ENCODE measurements at regions not wholly inside any gene's neighbourhood (a gene's known extent, or its start where the extent isn't known, plus 50 kb on each side); places are given as distances from the start of the nearest gene placed in this dataset.

DNA sequence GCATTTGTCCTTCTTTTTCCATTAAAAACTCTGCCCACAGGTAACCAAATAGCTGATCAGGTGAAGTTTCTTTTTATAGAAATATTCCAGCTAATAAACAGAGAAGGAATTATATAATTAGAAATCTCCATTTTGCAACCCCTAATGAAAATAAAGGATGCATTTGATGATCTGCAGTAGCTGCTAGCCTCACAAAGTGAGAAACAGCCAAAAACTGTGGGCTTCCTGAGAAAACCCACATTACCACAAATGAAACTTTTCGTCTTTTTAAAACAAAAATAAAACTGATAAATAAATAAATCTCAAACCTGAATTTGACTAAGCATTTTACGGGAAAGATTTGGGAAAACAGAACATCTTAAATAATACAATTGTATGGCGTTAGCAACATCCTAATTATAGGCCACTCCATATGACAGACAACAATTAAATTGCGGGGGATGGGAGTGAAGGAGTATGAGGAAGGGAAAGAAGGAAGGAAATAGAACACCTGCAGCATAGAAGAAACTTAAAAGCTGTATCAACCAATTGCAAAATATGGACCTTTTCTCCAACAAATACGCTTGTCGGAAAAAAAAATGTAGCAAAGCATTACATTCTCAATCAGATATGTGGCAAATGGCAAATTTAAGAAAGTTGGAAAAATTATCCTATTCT lies 283.0 kb upstream of the ITGA1 start:
- peaks cover 2% of the 10 kb centered on the region for H3K4me1 Mint-ChIP-seq
- no peak overlapping the region for H3K27ac Mint-ChIP-seq
- ATAC-seq (no peak), DNase-seq (no peak)
- intact Hi-C loops (cut with DNase I, micrococcal nuclease) = no loop called here
- ChIA-PET POLR2A (no interaction called here), CTCF (no interaction called here)
- H3K9me3 Mint-ChIP-seq (ENCODE audit: low read depth) = no peaks in the 10 kb centered on the region
- H3K27me3 Mint-ChIP-seq = peaks cover 3% of the 10 kb centered on the region
- H3K4me3 Mint-ChIP-seq = no peak overlapping the region
- no peaks in the 10 kb centered on the region for H3K36me3 Mint-ChIP-seq (ENCODE audit: low read depth)

DNA sequence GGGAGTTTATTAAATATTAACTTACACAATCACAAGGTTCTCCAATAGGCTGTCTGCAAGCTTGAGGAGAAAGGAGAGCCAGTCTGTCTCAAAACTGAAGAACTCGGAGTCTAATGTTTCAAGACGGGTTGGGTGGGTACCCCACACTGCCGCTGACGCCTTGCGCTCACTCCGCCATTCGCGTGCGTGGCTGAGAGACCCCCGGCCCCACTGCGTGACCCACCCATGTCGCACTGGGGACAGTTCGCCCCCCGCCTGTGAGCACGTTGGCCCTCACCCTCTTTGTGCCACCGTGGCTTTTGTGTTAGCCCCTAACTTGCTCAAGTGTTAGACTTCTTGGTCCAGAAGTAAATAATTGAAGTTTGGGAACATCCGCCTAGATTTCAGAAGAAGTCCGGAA lies 270.0 kb upstream of the ITGA1 start:
- Mint-ChIP-seq H3K27ac (no peak overlapping the region), H3K4me1 (no peaks in the 10 kb centered on the region), H3K36me3 (ENCODE audit: low read depth) (no peaks in the 10 kb centered on the region), H3K4me3 (no peak overlapping the region), H3K27me3 (no peaks in the 10 kb centered on the region), H3K9me3 (ENCODE audit: low read depth) (peaks cover 4% of the 10 kb centered on the region)
- POLR2A ChIA-PET = no interaction called here
- intact Hi-C loops (cut with DNase I, micrococcal nuclease) = no loop called here
- no peak for DNase-seq
- CTCF ChIA-PET = no interaction called here
- no peak for ATAC-seq

DNA sequence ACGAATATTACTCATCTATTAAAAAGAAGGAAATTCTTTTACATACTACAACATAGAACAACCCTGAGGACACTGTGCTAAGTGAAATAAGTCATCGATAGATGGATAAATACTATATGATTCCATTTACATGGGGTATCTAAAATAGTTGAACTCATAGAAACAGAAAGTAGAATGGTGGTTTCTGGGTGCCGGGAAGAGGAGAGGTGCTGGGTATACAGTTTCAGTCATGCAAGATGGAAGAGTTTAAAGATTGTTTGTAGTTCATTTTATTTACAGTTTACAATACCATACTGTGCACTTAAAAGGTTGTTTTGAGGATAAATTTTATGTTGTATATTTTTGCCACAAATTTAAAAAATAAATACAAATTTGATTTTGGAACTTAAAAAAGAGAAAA lies 267.5 kb upstream of the ITGA1 start:
- no peak for ATAC-seq
- DNase-seq = no peak
- no peaks in the 10 kb centered on the region for H3K36me3 Mint-ChIP-seq (ENCODE audit: low read depth)
- no peak overlapping the region for H3K27ac Mint-ChIP-seq
- POLR2A ChIA-PET = no interaction called here
- intact Hi-C loops (cut with DNase I, micrococcal nuclease) = no loop called here
- H3K27me3 Mint-ChIP-seq = no peaks in the 10 kb centered on the region
- no peaks in the 10 kb centered on the region for H3K4me1 Mint-ChIP-seq
- H3K4me3 Mint-ChIP-seq = no peak overlapping the region
- CTCF ChIA-PET = no interaction called here
- peaks cover 4% of the 10 kb centered on the region for H3K9me3 Mint-ChIP-seq (ENCODE audit: low read depth)

DNA sequence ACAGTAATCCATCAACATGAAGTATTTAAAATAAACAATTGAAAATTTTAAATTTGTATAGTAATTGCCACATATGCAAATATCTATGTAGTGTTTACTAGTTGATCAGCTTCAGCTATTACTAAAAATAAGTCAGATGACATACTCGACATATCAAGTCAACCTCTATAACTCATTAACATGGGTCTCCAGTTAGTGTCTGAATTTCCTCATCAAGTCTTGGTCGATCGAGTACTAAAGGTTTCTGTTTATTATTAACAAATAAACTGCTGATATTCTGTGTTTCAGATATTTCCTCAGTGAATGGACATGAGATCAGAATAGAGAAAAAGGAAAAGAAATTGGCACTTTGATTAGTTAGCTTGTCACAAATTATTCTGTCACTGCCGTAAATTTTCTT lies 266.5 kb upstream of the ITGA1 start:
- H3K4me3 Mint-ChIP-seq = no peak overlapping the region
- peaks cover 1% of the 10 kb centered on the region for H3K9me3 Mint-ChIP-seq (ENCODE audit: low read depth)
- no peaks in the 10 kb centered on the region for H3K36me3 Mint-ChIP-seq (ENCODE audit: low read depth)
- CTCF ChIA-PET = no interaction called here
- POLR2A ChIA-PET = no interaction called here
- H3K4me1 Mint-ChIP-seq = no peaks in the 10 kb centered on the region
- no peaks in the 10 kb centered on the region for H3K27me3 Mint-ChIP-seq
- DNase-seq (no peak), ATAC-seq (no peak)
- no peak overlapping the region for H3K27ac Mint-ChIP-seq
- intact Hi-C loops (cut with DNase I, micrococcal nuclease) = no loop called here

DNA sequence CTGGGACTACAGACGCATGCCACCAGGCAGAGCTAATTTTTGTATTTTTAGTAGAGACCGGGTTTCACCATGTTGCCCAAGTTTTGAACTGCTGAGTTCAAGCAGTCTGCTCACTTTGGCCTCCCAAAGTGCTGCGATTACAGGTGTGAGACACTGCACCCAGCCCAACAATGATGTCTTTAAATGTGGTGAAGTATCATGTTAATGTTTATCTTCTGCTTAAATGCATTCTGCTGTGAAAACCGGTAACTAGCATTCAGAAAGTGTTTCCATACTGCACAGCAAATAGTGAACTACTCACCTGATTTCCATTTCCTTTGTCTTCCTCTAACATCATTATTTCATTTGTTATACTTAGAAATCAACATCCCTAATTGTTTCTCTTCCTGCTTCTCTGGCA lies 264.0 kb upstream of the ITGA1 start:
- POLR2A ChIA-PET = no interaction called here
- Mint-ChIP-seq H3K36me3 (ENCODE audit: low read depth) (no peaks in the 10 kb centered on the region), H3K27me3 (no peaks in the 10 kb centered on the region)

DNA sequence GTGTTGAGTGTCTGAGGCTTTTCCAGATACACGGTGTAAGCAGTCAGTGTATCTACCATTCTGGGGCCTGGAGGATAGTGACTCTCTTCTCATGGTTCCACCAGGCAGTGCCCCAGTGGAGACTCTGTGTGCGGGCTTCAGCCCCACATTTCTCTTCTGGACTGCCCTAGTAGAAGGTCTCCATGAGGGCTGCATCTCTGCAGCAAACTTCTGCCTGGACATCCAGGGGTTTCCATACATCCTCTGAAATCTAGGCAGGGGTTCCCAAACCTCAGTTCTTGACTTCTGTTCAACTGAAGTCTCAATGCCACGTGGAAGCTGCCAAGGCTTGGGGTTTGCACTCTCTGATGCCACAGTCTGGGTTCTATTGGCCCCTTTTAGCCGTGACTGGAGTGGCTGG lies 256.6 kb upstream of the ITGA1 start:
- ChIA-PET POLR2A (no interaction called here), CTCF (no interaction called here)
- Mint-ChIP-seq H3K4me1 (no peaks in the 10 kb centered on the region), H3K27ac (no peak overlapping the region), H3K9me3 (ENCODE audit: low read depth) (peaks cover 10% of the 10 kb centered on the region), H3K4me3 (no peak overlapping the region), H3K36me3 (ENCODE audit: low read depth) (no peaks in the 10 kb centered on the region), H3K27me3 (no peaks in the 10 kb centered on the region)
- ATAC-seq = no peak
- intact Hi-C loops (cut with DNase I, micrococcal nuclease) = no loop called here
- no peak for DNase-seq

More for the DNA sequence above, 264.0 kb upstream of the ITGA1 start:
- Mint-ChIP-seq H3K9me3 (ENCODE audit: low read depth) (peaks cover 1% of the 10 kb centered on the region), H3K4me1 (no peaks in the 10 kb centered on the region), H3K4me3 (no peak overlapping the region), H3K27ac (no peak overlapping the region)
- DNase-seq = no peak
- ATAC-seq = no peak
- CTCF ChIA-PET = interaction anchor here (0.7 kb wide), 1 partner anchor 24 kb away, joined by 3 read pairs; no protein-coding TSS in a partner anchor
- intact Hi-C loops (cut with DNase I, micrococcal nuclease) = no loop called here

DNA sequence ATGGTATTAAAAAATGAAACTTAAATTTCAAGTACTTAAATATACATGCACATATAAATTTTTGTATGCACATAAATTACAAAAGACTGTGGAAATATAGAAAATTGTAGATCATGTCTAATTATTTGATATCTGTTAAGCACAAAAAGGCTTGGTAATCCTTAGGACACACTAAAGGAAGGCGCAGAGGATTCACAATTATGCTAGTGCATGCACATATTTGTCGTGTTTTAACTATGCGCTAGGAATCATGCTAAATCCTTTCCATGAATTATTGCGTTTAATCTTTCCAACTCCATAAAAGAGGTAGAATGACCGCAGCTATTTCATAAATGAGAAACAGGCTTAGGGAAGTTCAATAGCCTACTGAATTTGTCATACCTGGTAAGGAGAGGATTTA lies 244.1 kb upstream of the ITGA1 start:
- no peaks in the 10 kb centered on the region for H3K36me3 Mint-ChIP-seq (ENCODE audit: low read depth)
- ATAC-seq = no peak

DNA sequence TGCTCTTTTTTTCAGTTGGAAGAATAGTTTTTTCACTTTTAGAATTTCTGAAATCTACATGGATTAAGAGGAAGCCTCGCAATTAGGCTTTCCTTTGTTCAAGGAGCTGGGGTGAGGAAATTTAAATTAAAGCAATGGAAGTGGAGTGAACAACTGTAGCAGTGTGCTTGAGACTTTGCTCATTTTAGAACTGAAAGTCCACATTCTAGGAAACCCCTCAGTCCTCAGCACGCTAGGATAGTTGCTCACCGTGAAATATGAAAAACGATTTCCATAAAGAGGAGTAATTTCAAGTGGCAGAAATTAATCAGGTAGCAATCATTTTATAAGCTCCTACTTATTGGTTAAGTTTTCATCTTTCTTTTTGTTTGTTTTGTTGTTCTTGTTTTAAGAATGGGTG lies 243.0 kb upstream of the ITGA1 start:
- no peaks in the 10 kb centered on the region for H3K9me3 Mint-ChIP-seq (ENCODE audit: low read depth)
- H3K4me3 Mint-ChIP-seq = no peak overlapping the region
- no peaks in the 10 kb centered on the region for H3K36me3 Mint-ChIP-seq (ENCODE audit: low read depth)
- no peak for DNase-seq
- H3K4me1 Mint-ChIP-seq = no peaks in the 10 kb centered on the region
- CTCF ChIA-PET = no interaction called here
- no peaks in the 10 kb centered on the region for H3K27me3 Mint-ChIP-seq
- no peak overlapping the region for H3K27ac Mint-ChIP-seq
- ATAC-seq = no peak
- intact Hi-C loops (cut with DNase I, micrococcal nuclease) = no loop called here
- POLR2A ChIA-PET = no interaction called here

More for the DNA sequence above, 244.1 kb upstream of the ITGA1 start:
- no peak for DNase-seq
- Mint-ChIP-seq H3K27ac (no peak overlapping the region), H3K4me3 (no peak overlapping the region), H3K27me3 (no peaks in the 10 kb centered on the region), H3K9me3 (ENCODE audit: low read depth) (peaks cover 2% of the 10 kb centered on the region), H3K4me1 (no peaks in the 10 kb centered on the region)
- intact Hi-C loops (cut with DNase I, micrococcal nuclease) = no loop called here
- ChIA-PET CTCF (no interaction called here), POLR2A (no interaction called here)

DNA sequence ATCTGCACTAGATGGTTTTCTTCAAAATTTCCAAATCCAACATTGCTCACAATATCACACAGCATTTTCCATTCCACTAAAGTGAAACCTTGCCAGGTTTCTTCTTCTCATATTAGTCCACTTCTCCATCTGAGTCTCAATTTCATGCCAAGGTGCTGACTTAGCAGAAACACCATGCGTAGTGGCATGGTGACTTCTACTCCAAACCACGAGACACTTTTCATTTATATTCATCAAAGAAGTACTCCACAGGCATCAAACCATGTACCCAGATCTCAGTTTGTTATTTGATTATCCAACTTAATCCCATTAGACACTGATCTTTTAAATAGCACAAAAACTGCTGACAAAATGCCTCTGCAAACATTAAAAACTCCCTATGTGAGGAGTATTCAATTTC lies 233.4 kb upstream of the ITGA1 start:
- Mint-ChIP-seq H3K27me3 (peaks cover 2% of the 10 kb centered on the region), H3K27ac (no peak overlapping the region), H3K4me1 (no peaks in the 10 kb centered on the region), H3K9me3 (ENCODE audit: low read depth) (no peaks in the 10 kb centered on the region), H3K36me3 (ENCODE audit: low read depth) (no peaks in the 10 kb centered on the region), H3K4me3 (no peak overlapping the region)
- ChIA-PET POLR2A (no interaction called here), CTCF (interaction anchor here (1.0 kb wide), 1 partner anchor 50 kb away, joined by 3 read pairs; no protein-coding TSS in a partner anchor)
- intact Hi-C loops (cut with DNase I, micrococcal nuclease) = no loop called here
- ATAC-seq (no peak), DNase-seq (no peak)

DNA sequence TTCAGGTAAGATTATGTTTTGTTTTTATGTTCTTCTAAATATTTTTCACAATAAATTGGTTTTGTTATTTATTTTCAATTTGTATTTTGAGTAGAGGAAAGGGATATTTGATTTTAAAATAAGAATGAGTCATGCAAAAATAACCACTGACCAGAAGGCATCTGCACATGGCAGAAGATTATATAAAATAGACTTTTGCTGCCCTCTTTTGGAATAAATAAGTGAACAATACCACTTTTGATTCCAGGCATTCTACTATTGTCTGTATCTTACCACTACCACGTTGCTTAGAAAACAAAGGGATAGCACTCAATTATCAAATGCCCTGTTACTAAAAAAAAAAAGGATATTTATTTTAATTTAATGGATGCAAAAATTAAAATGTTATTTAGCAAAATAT lies 227.3 kb upstream of the ITGA1 start:
- Mint-ChIP-seq H3K27me3 (peaks cover 4% of the 10 kb centered on the region), H3K27ac (no peak overlapping the region), H3K36me3 (ENCODE audit: low read depth) (no peaks in the 10 kb centered on the region), H3K4me1 (no peaks in the 10 kb centered on the region), H3K4me3 (no peak overlapping the region), H3K9me3 (ENCODE audit: low read depth) (no peaks in the 10 kb centered on the region)
- intact Hi-C loops (cut with DNase I, micrococcal nuclease) = no loop called here
- DNase-seq (no peak), ATAC-seq (no peak)
- ChIA-PET CTCF (interaction anchor here (0.6 to 0.7 kb wide), 4 partner anchors 49 to 1592 kb away, joined by 3 read pairs; no protein-coding TSS in a partner anchor), POLR2A (no interaction called here)

DNA sequence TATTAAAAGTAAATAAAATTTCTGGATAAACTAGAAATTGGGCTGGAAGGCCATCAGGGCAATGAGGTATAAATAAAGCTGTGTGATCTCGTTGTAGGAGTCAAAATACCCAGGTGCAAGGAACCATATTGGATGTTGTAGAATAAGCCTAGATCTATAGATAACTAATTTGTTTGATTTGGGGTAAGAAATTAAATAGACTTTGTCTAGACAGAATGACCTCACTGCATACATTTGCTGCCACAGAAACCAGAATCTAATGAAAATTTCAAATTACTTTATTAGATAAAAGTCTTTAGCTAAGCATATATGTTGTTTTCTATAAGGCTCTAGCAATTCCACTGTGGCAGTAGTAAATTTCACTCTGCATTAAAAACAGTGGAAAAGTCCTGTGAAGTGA lies 225.2 kb upstream of the ITGA1 start:
- no peak for DNase-seq
- no peaks in the 10 kb centered on the region for H3K36me3 Mint-ChIP-seq (ENCODE audit: low read depth)
- H3K27ac Mint-ChIP-seq = no peak overlapping the region
- intact Hi-C loops (cut with DNase I, micrococcal nuclease) = no loop called here
- H3K4me1 Mint-ChIP-seq = no peaks in the 10 kb centered on the region
- H3K4me3 Mint-ChIP-seq = no peak overlapping the region
- H3K9me3 Mint-ChIP-seq (ENCODE audit: low read depth) = no peaks in the 10 kb centered on the region
- POLR2A ChIA-PET = no interaction called here
- H3K27me3 Mint-ChIP-seq = peaks cover 4% of the 10 kb centered on the region
- ATAC-seq = no peak
- CTCF ChIA-PET = interaction anchor here (0.5 kb wide), 1 partner anchor 1121 kb away, joined by 4 read pairs; no protein-coding TSS in a partner anchor

DNA sequence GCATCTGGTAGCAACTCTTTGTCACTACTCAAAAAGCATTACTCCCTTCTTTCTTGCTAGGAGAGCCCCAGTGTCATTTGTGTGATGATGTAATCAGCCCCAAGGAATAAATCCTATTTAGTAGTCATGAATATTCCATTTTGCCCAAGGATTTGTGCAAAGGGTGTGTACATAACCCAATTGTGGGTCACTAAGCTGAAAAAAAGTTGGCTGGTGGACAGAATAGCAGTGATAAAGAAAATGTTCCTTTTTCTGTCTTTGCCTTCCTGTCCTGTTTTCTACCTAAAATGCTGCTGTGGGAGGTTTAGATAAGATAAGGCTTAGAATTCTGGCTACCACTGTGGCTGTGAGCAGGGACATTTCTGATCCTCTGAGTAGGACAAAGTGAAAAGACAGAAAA lies 223.1 kb upstream of the ITGA1 start:
- peaks cover 4% of the 10 kb centered on the region for H3K27me3 Mint-ChIP-seq
- POLR2A ChIA-PET = no interaction called here
- H3K9me3 Mint-ChIP-seq (ENCODE audit: low read depth) = no peaks in the 10 kb centered on the region
- CTCF ChIA-PET = no interaction called here
- H3K36me3 Mint-ChIP-seq (ENCODE audit: low read depth) = no peaks in the 10 kb centered on the region
- H3K4me3 Mint-ChIP-seq = no peak overlapping the region
- intact Hi-C loops (cut with DNase I, micrococcal nuclease) = no loop called here
- no peaks in the 10 kb centered on the region for H3K4me1 Mint-ChIP-seq
- no peak for DNase-seq
- no peak overlapping the region for H3K27ac Mint-ChIP-seq
- no peak for ATAC-seq

DNA sequence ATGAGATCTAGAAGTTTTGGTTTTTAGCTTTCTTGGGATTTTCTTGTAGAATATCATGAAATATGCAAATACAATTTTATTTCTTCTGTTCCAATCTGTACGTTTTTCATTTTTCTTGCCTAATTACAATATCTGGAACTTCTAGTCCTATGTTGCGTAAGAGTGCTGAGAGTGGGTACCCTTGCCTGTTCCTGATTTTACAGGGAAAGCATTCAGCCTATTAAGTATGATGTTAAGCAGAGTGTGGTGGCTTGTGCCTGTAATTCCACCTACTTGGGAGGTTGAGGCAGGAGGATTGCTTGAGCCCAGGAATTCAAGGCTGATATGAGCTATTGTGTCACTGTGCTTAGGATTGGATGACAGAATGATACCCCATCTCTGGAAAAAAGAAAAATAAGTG lies 210.2 kb upstream of the ITGA1 start:
- POLR2A ChIA-PET = no interaction called here
- peaks cover 2% of the 10 kb centered on the region for H3K9me3 Mint-ChIP-seq (ENCODE audit: low read depth)
- no peak overlapping the region for H3K27ac Mint-ChIP-seq
- H3K36me3 Mint-ChIP-seq (ENCODE audit: low read depth) = no peaks in the 10 kb centered on the region
- H3K4me1 Mint-ChIP-seq = no peaks in the 10 kb centered on the region
- intact Hi-C loops (cut with DNase I, micrococcal nuclease) = no loop called here
- ATAC-seq = no peak
- CTCF ChIA-PET = no interaction called here
- peaks cover 6% of the 10 kb centered on the region for H3K27me3 Mint-ChIP-seq
- no peak overlapping the region for H3K4me3 Mint-ChIP-seq
- no peak for DNase-seq

Measured in activated CD4-positive, alpha-beta T cell treated with anti-CD3 and anti-CD28 coated beads for 36 hours (primary cell).